Right ventricle myocardium inferior (tissue), 1 donor: ENCODE measurements at regions not wholly inside any gene's neighbourhood (a gene's known extent, or its start where the extent isn't known, plus 50 kb on each side); places are given as distances from the start of the nearest gene placed in this dataset.
"Not testable (repeated sequence)": the region's sequence is repeated elsewhere in the genome, so short reads cannot be mapped to it uniquely, and the experiment has no call there.

Experiments
- ATAC-seq: fragments of 200-7000 bp; cut with Tn5 transposase; one replicate; pipeline ENCODE4 v1.9.1; 2020; ENCODE audit warnings: mild to moderate bottlenecking, moderate library complexity
- DNase-seq: peaks from one replicate; pipeline ENCODE4 v3.0.0; 2021; ENCODE audit errors: missing footprints
- intact Hi-C: fragments of 100-400 bp; cut with DNase I; formaldehyde crosslinking; loops from one replicate; pipeline ENCODE4 v1.11.0; 2022
- donor health status: DM: no; HTN: yes; CAD: no; lungs with severe emphysema.

- intact Hi-C loops = no loop called here
- no peak for DNase-seq
- no peak for ATAC-seq
Observed at GRCh38 chrX:138001226-138001625, 435.3 kb downstream of the ZIC3 start.

- DNase-seq (no peak), ATAC-seq (no peak)
- intact Hi-C loops = no loop called here
Observed at GRCh38 chrX:138006180-138006579, 440.3 kb downstream of the ZIC3 start.

GRCh38 chrX:138008281-138008680 is 442.4 kb downstream of the ZIC3 start:
- DNase-seq (no peak), ATAC-seq (no peak)
- intact Hi-C loops = no loop called here

- intact Hi-C loops = no loop called here
- DNase-seq (no peak), ATAC-seq (no peak)
Observed at GRCh38 chrX:138011468-138011867, 445.5 kb downstream of the ZIC3 start.

- ATAC-seq (no peak), DNase-seq (no peak)
- intact Hi-C loops = no loop called here
Observed at GRCh38 chrX:138014577-138014976, 448.6 kb downstream of the ZIC3 start.

- ATAC-seq = no peak
- intact Hi-C loops = no loop called here
Observed at GRCh38 chrX:138018145-138018799, 452.3 kb downstream of the ZIC3 start.

GRCh38 chrX:138020941-138021340 is 455.0 kb downstream of the ZIC3 start:
- ATAC-seq (no peak), DNase-seq (no peak)
- intact Hi-C loops = no loop called here

More at GRCh38 chrX:138018145-138018799, 452.3 kb downstream of the ZIC3 start:
- DNase-seq = no peak

GRCh38 chrX:138026211-138026610 is 460.3 kb downstream of the ZIC3 start:
- intact Hi-C loops = no loop called here
- ATAC-seq = no peak

GRCh38 chrX:138031715-138032114 is 465.8 kb downstream of the ZIC3 start:
- DNase-seq (no peak), ATAC-seq (no peak)
- intact Hi-C loops = no loop called here

More at GRCh38 chrX:138026211-138026610, 460.3 kb downstream of the ZIC3 start:
- DNase-seq = no peak

- intact Hi-C loops = no loop called here
- DNase-seq = no peak
- ATAC-seq = no peak
Observed at GRCh38 chrX:138034136-138034535, 468.2 kb downstream of the ZIC3 start.

GRCh38 chrX:138037548-138037947 is 471.6 kb downstream of the ZIC3 start:
- intact Hi-C loops = no loop called here
- ATAC-seq (no peak), DNase-seq (no peak)

- no peak for ATAC-seq
- intact Hi-C loops = no loop called here
- DNase-seq = no peak
Observed at GRCh38 chrX:138057883-138058282, 492.0 kb downstream of the ZIC3 start.

GRCh38 chrX:138058931-138059330 is 493.0 kb downstream of the ZIC3 start:
- intact Hi-C loops = no loop called here
- DNase-seq (no peak), ATAC-seq (no peak)

GRCh38 chrX:138067415-138067814 is 501.5 kb downstream of the ZIC3 start:
- ATAC-seq = no peak
- DNase-seq = no peak
- intact Hi-C loops = no loop called here

- no peak for ATAC-seq
- intact Hi-C loops = no loop called here
- no peak for DNase-seq
Observed at GRCh38 chrX:138073626-138074025, 507.7 kb downstream of the ZIC3 start.

GRCh38 chrX:138082251-138082650 is 516.3 kb downstream of the ZIC3 start:
- intact Hi-C loops = no loop called here

GRCh38 chrX:138082896-138083295 is 517.0 kb downstream of the ZIC3 start:
- ATAC-seq (no peak), DNase-seq (no peak)
- intact Hi-C loops = no loop called here

More at GRCh38 chrX:138082251-138082650, 516.3 kb downstream of the ZIC3 start:
- no peak for DNase-seq
- ATAC-seq = no peak

GRCh38 chrX:138110910-138111309 is 545.0 kb downstream of the ZIC3 start:
- ATAC-seq, intact Hi-C loops, DNase-seq: not testable (repeated sequence)

GRCh38 chrX:138127314-138127713 is 561.4 kb downstream of the ZIC3 start:
- ATAC-seq = no peak
- no peak for DNase-seq
- intact Hi-C loops = loop anchor here (5.0 kb wide), 1 partner anchor 620 kb away; no protein-coding TSS in a partner anchor

- DNase-seq (no peak), ATAC-seq (no peak)
- intact Hi-C loops = loop anchor here (5.0 kb wide), 1 partner anchor 619 kb away; no protein-coding TSS in a partner anchor
Observed at GRCh38 chrX:138128027-138128671, 562.2 kb downstream of the ZIC3 start.
